DND-41 (cell line): ENCODE measurements at regions not wholly inside any gene's neighbourhood (a gene's known extent, or its start where the extent isn't known, plus 50 kb on each side); places are given as distances from the start of the nearest gene placed in this dataset.

Source experiments
- ATAC-seq: fragments of 200-7000 bp; cut with Tn5 transposase; 3 replicates; pipeline ENCODE4 v1.9.1; 2021; ENCODE audit warnings: low read depth; ENCODE audit not compliant: insufficient read depth
- DNase-seq: peaks from one replicate; pipeline ENCODE4 v3.0.0-alpha.2; 2020
- H2AFZ ChIP-seq: 2 replicates; pipeline ENCODE4 v1.6.0; 2012; ENCODE audit warnings: low read depth, low read length
- H3K27ac ChIP-seq: 2 replicates; pipeline ENCODE4 v1.5.1; 2012; ENCODE audit warnings: low read length, inconsistent platforms
- H3K27me3 ChIP-seq: fragments of 200-600 bp; sonication (generic); 2 replicates; pipeline ENCODE4 v1.6.0; 2012; ENCODE audit warnings: low read length, mild to moderate bottlenecking, inconsistent platforms; ENCODE audit not compliant: insufficient read depth, poor library complexity
- H3K36me3 ChIP-seq: 2 replicates; pipeline ENCODE4 v1.5.1; 2012; ENCODE audit warnings: low read length, inconsistent platforms; ENCODE audit not compliant: insufficient read depth
- H3K4me1 ChIP-seq: 2 replicates; pipeline ENCODE4 v1.5.1; 2012; ENCODE audit warnings: mild to moderate bottlenecking, low read length; ENCODE audit not compliant: insufficient read depth
- H3K4me2 ChIP-seq: 2 replicates; pipeline ENCODE4 v1.6.0; 2012; ENCODE audit warnings: mild to moderate bottlenecking, moderate library complexity, low read length, inconsistent platforms; ENCODE audit not compliant: insufficient read depth
- H3K4me3 ChIP-seq, 2 experiments: fragments of 200-600 bp in 1 of 2; shearing (Covaris generic) in 1 of 2; 2 replicates each; pipeline ENCODE4 v1.5.1; 2012 to 2016; ENCODE audit warnings: inconsistent platforms in 2 of 2, low read length in 2 of 2, mild to moderate bottlenecking in 2 of 2, low read depth in 1 of 2, moderate library complexity in 1 of 2
- H3K79me2 ChIP-seq: 2 replicates; pipeline ENCODE4 v1.6.0; 2012; ENCODE audit warnings: low read length, inconsistent platforms; ENCODE audit not compliant: insufficient read depth
- H3K9ac ChIP-seq: 2 replicates; pipeline ENCODE4 v1.6.0; 2012; ENCODE audit warnings: low read depth, mild to moderate bottlenecking, inconsistent platforms, low read length, moderate library complexity
- H3K9me3 ChIP-seq: 2 replicates; pipeline ENCODE4 v1.5.1; 2012; ENCODE audit warnings: low read length, moderate library complexity, mild to moderate bottlenecking, inconsistent platforms; ENCODE audit not compliant: insufficient read depth, severe bottlenecking
- H4K20me1 ChIP-seq: 2 replicates; pipeline ENCODE4 v1.6.0; 2012; ENCODE audit warnings: low read length; ENCODE audit not compliant: insufficient read depth
- CTCF ChIP-seq: IDR thresholded peaks from 2 replicates; pipeline ENCODE4 v1.5.1; 2012; ENCODE audit warnings: borderline replicate concordance, low read length, moderate library complexity, mild to moderate bottlenecking; ENCODE audit not compliant: poor library complexity, severe bottlenecking; ENCODE audit errors: extremely low read depth
- EZH2 ChIP-seq: IDR thresholded peaks from 3 replicates; pipeline ENCODE4 v1.6.1; 2012; ENCODE audit warnings: borderline replicate concordance, low read depth, mild to moderate bottlenecking, moderate library complexity, low read length, inconsistent platforms; ENCODE audit not compliant: severe bottlenecking

DNA sequence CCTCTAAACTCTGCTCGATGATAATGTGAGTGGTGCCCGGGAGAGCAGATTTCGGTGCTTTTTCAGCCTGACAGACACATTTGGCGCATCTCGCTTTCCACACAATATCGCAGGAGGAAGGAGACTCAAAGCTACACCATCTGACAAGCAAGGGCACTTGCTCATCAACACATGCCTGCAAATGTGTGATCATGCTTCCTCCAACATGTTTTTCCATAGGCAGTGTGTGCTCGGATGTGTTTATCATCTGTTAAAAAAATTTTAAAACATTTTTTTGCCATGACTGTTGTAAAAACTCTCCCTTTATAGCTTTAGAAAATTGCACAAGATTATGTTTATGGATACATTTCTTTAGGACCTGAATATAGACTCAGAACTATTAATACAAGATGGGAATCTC, 170.3 kb upstream of the PUDP start:
- no peak for ATAC-seq
- Histone ChIP-seq H3K27ac (no peak overlapping the region), H3K4me1 (no peaks in the 10 kb centered on the region), H4K20me1 (no peaks in the 10 kb centered on the region), H3K9ac (no peak overlapping the region), H3K9me3 (no peaks in the 10 kb centered on the region), H2AFZ (no peak overlapping the region), H3K36me3 (0 out of 2 replicates have a peak, but pooled peaks cover 3% of the 10 kb centered on the region), H3K4me2 (no peak overlapping the region), H3K4me3 (no peak overlapping the region), H3K79me2 (no peaks in the 10 kb centered on the region), H3K27me3 (no peaks in the 10 kb centered on the region)
- no peak for DNase-seq
- TF ChIP-seq CTCF (no peak), EZH2 (no peak)

DNA sequence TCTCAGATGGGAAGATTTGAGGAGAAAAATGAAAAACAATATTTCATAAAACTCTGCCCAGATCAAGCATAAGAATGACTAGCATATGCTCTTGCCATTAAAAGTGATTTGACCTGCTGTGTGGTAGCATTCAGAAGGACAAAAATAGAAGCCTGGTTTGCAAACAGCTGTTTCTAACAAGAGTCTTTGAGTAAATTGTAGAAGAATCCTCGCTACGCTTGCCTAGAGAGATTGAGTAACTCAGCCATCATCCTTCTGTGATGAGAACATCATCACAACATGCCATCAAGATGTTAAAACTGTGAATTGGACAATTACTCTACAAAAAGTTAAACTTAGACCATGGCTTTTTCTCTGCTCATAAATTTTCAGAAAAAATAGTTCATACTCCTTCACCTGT, 168.9 kb upstream of the PUDP start:
- Histone ChIP-seq H3K9ac (no peak overlapping the region), H3K79me2 (no peaks in the 10 kb centered on the region), H3K27me3 (no peaks in the 10 kb centered on the region), H3K27ac (no peak overlapping the region), H3K36me3 (0 out of 2 replicates have a peak, but pooled peaks cover 3% of the 10 kb centered on the region), H3K9me3 (no peaks in the 10 kb centered on the region), H3K4me2 (no peak overlapping the region), H3K4me1 (no peaks in the 10 kb centered on the region), H3K4me3 (no peak overlapping the region), H4K20me1 (no peaks in the 10 kb centered on the region), H2AFZ (no peak overlapping the region)
- no peak for TF ChIP-seq EZH2
- no peak for TF ChIP-seq CTCF
- no peak for DNase-seq
- no peak for ATAC-seq

DNA sequence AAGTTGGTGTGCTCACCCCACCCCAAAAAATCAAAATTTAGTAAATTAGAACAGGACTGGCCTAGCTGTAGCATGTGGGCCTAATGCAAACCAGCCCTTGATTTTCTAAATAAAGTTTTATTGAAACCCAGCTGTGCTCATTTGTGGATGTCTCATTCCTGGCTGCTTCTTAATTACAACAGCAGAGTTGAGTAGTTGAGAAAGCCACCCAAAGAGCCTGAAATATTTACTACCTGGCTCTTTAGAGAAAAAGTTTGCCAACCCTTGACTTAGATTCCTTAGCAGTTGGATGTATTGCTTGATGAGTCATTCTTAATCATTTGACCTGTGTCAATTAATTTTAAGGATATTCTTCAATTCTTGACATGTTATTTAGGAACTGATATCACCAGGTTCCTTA, 168.3 kb upstream of the PUDP start:
- TF ChIP-seq EZH2 (no peak), CTCF (no peak)
- Histone ChIP-seq H3K27me3 (no peaks in the 10 kb centered on the region), H3K4me2 (no peak overlapping the region), H3K27ac (no peak overlapping the region), H3K9ac (no peak overlapping the region), H3K4me3 (no peak overlapping the region), H3K9me3 (no peaks in the 10 kb centered on the region), H4K20me1 (no peaks in the 10 kb centered on the region), H3K36me3 (peaks cover 3% of the 10 kb centered on the region; the same call in 1 of the 2 replicates), H3K4me1 (no peaks in the 10 kb centered on the region), H2AFZ (no peak overlapping the region), H3K79me2 (no peaks in the 10 kb centered on the region)
- ATAC-seq (no peak), DNase-seq (no peak)

DNA sequence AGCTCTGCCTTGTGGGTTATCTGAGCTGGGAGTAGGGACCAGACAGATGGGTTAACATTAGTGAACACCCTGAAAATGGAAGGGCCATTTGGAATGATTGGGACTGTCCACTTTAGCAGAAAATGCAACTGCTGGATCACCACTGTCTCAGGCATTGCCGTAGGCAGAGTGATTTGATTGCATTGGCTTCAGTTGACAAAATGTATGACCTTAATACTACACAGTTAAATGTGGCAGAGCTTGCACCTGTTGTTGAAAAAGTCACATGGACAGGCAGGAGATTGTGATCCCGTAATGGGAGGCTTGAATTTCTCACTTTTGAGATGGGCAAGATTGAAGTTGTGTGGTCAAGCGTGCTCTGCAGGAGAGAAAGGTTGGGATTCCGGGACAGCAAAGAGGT, 166.5 kb upstream of the PUDP start:
- H3K27me3 ChIP-seq, result no peaks in the 10 kb centered on the region
- no peak overlapping the region for H3K9ac ChIP-seq
- no peaks in the 10 kb centered on the region for H4K20me1 ChIP-seq
- H3K36me3 ChIP-seq, result peaks cover 12% of the 10 kb centered on the region
- H3K9me3 ChIP-seq, result no peaks in the 10 kb centered on the region
- no peak overlapping the region for H3K4me2 ChIP-seq
- H3K4me3 ChIP-seq, result no peak overlapping the region
- no peak overlapping the region for H2AFZ ChIP-seq
- H3K27ac ChIP-seq, result no peak overlapping the region
- ATAC-seq, result no peak
- TF ChIP-seq EZH2 (no peak), CTCF (no peak)
- no peaks in the 10 kb centered on the region for H3K4me1 ChIP-seq
- H3K79me2 ChIP-seq, result no peaks in the 10 kb centered on the region
- DNase-seq, result no peak
